DOHH2 (cell line): ENCODE measurements at regions not wholly inside any gene's neighbourhood (a gene's known extent, or its start where the extent isn't known, plus 50 kb on each side); places are given as distances from the start of the nearest gene placed in this dataset.

Source experiments
- H3F3A ChIP-seq: fragments of 200-600 bp; sonication (generic), shearing (Covaris generic); 2 replicates; pipeline ENCODE4 v1.6.0; 2016; ENCODE audit warnings: antibody characterized with exemption, mild to moderate bottlenecking; ENCODE audit not compliant: control insufficient read depth, insufficient read depth
- H3K27ac ChIP-seq: fragments of 200-600 bp; sonication (generic); 2 replicates; pipeline ENCODE4 v1.5.1; 2014; ENCODE audit warnings: low read depth, mild to moderate bottlenecking, low read length, moderate library complexity
- H3K27me3 ChIP-seq: fragments of 200-600 bp; sonication (generic); 2 replicates; pipeline ENCODE4 v1.6.1; 2014; ENCODE audit warnings: mild to moderate bottlenecking, low read length, mixed read lengths; ENCODE audit not compliant: control insufficient read depth
- H3K36me3 ChIP-seq: fragments of 200-600 bp; sonication (generic); 2 replicates; pipeline ENCODE4 v1.6.1; 2014; ENCODE audit warnings: mild to moderate bottlenecking, low read length, moderate library complexity, mixed read lengths; ENCODE audit not compliant: control insufficient read depth
- H3K4me1 ChIP-seq: fragments of 200-600 bp; sonication (generic); 2 replicates; pipeline ENCODE4 v1.6.1; 2014; ENCODE audit warnings: mild to moderate bottlenecking, low read length, mixed read lengths; ENCODE audit not compliant: control insufficient read depth
- H3K4me2 ChIP-seq: fragments of 200-600 bp; sonication (generic); 2 replicates; pipeline ENCODE4 v1.6.0; 2014; ENCODE audit warnings: mild to moderate bottlenecking, low read length, moderate library complexity
- H3K4me3 ChIP-seq: fragments of 200-600 bp; sonication (generic); 2 replicates; pipeline ENCODE4 v1.5.1; 2014; ENCODE audit warnings: mild to moderate bottlenecking, low read length, mixed read lengths
- H3K79me2 ChIP-seq: fragments of 200-600 bp; sonication (generic); 2 replicates; pipeline ENCODE4 v1.6.1; 2014; ENCODE audit warnings: mild to moderate bottlenecking, low read length, mixed read lengths; ENCODE audit not compliant: control insufficient read depth
- H3K9me2 ChIP-seq: fragments of 200-600 bp; sonication (generic); replicated peaks from 2 replicates; pipeline ENCODE4 v1.6.1; 2014; ENCODE audit warnings: mild to moderate bottlenecking, low read length, mixed read lengths; ENCODE audit not compliant: control insufficient read depth
- H3K9me3 ChIP-seq: fragments of 200-600 bp; sonication (generic); 2 replicates; pipeline ENCODE4 v1.6.1; 2014; ENCODE audit warnings: antibody characterized with exemption, low read length, mixed read lengths; ENCODE audit not compliant: control insufficient read depth, insufficient read depth
- H4K20me1 ChIP-seq: fragments of 200-600 bp; sonication (generic); 2 replicates; pipeline ENCODE4 v1.6.0; 2014; ENCODE audit warnings: low read depth, mild to moderate bottlenecking, antibody characterized with exemption, low read length, moderate library complexity; ENCODE audit not compliant: control insufficient read depth, insufficient read depth
- EZH2phosphoT487 ChIP-seq: fragments of 200-600 bp; sonication (generic); IDR thresholded peaks from 2 replicates; pipeline ENCODE4 v1.6.1; 2017; ENCODE audit warnings: borderline replicate concordance, mild to moderate bottlenecking, antibody characterized with exemption, low read length, moderate library complexity, mixed read lengths
- TF ChIP-seq, protein P1 (sequence below): fragments of 200-600 bp; sonication (generic); IDR thresholded peaks from one replicate; pipeline ENCODE4 v1.5.1; 2014; ENCODE audit warnings: antibody characterized with exemption, mild to moderate bottlenecking, low read depth, low read length; ENCODE audit not compliant: poor library complexity, severe bottlenecking

DNA sequence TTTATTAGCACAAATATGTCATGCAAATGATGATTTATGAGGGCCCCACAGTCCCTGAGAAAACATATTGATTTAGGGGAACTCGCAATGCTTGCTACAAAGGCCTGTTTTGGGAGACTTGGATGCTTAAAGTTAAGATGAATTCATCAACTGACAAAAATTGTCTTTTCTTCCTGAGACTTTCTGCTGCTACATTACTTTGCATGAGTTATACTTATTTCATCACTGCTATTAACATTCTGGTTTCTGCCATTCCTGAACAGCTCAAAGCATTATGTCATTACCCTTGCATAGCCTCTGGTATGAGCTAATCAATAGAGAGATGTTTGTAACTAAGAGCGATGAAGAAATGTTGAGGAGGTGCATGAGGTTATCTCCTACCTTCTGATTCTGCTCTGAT, 74.4 kb downstream of the SOX11 start:
- Histone ChIP-seq H3K79me2 (no peaks in the 10 kb centered on the region), H3F3A (no peaks in the 10 kb centered on the region), H3K27me3 (no peaks in the 10 kb centered on the region), H4K20me1 (no peaks in the 10 kb centered on the region), H3K4me1 (no peaks in the 10 kb centered on the region), H3K4me3 (no peak overlapping the region), H3K9me2 (no peaks in the 10 kb centered on the region), H3K36me3 (no peaks in the 10 kb centered on the region), H3K9me3 (no peaks in the 10 kb centered on the region), H3K27ac (no peak overlapping the region), H3K4me2 (no peak overlapping the region)
- TF ChIP-seq, protein P1, sequence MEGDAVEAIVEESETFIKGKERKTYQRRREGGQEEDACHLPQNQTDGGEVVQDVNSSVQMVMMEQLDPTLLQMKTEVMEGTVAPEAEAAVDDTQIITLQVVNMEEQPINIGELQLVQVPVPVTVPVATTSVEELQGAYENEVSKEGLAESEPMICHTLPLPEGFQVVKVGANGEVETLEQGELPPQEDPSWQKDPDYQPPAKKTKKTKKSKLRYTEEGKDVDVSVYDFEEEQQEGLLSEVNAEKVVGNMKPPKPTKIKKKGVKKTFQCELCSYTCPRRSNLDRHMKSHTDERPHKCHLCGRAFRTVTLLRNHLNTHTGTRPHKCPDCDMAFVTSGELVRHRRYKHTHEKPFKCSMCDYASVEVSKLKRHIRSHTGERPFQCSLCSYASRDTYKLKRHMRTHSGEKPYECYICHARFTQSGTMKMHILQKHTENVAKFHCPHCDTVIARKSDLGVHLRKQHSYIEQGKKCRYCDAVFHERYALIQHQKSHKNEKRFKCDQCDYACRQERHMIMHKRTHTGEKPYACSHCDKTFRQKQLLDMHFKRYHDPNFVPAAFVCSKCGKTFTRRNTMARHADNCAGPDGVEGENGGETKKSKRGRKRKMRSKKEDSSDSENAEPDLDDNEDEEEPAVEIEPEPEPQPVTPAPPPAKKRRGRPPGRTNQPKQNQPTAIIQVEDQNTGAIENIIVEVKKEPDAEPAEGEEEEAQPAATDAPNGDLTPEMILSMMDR = no peak
- TF ChIP-seq EZH2phosphoT487 = no peak

GRCh38 chr2:5777131-5777535, 84.9 kb downstream of the SOX11 start:
- no peak for TF ChIP-seq EZH2phosphoT487
- TF ChIP-seq, protein P1 = no peak

DNA sequence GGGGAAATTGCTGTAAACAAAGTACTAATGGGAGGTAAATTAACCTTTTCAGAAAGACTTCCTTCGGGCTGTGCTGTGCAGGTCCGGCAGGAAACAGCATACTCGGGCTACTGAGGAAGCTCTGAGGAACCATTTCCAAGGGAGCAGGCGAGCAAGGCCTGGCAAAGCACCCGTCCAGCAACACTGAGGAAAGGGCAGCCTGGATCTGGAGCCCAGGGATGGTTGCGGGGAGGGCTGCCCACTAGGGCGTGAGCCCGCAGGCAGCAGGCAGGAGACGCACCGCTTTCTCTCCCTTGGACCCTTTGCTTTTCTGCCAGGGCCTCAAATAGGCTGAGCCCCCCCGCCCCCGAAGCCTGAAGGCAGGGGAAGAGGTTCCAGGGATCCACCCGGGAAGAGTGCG, 89.5 kb downstream of the SOX11 start:
- Histone ChIP-seq H3K27ac (no peak overlapping the region), H3K4me3 (no peak overlapping the region), H3K4me2 (no peak overlapping the region), H3K9me3 (no peaks in the 10 kb centered on the region), H3K36me3 (no peaks in the 10 kb centered on the region), H3F3A (no peaks in the 10 kb centered on the region), H3K4me1 (no peaks in the 10 kb centered on the region), H3K79me2 (no peaks in the 10 kb centered on the region), H3K9me2 (no peaks in the 10 kb centered on the region), H4K20me1 (no peaks in the 10 kb centered on the region), H3K27me3 (no peaks in the 10 kb centered on the region)
- no peak for TF ChIP-seq EZH2phosphoT487
- TF ChIP-seq, protein P1 = no peak

More at GRCh38 chr2:5777131-5777535, 84.9 kb downstream of the SOX11 start:
- no peaks in the 10 kb centered on the region for H3K79me2 ChIP-seq
- H3F3A ChIP-seq = no peaks in the 10 kb centered on the region
- no peaks in the 10 kb centered on the region for H3K4me1 ChIP-seq
- no peaks in the 10 kb centered on the region for H4K20me1 ChIP-seq
- H3K9me2 ChIP-seq = no peaks in the 10 kb centered on the region
- H3K4me3 ChIP-seq = no peak overlapping the region
- no peaks in the 10 kb centered on the region for H3K27me3 ChIP-seq
- H3K36me3 ChIP-seq = no peaks in the 10 kb centered on the region
- H3K9me3 ChIP-seq = no peaks in the 10 kb centered on the region
- no peak overlapping the region for H3K27ac ChIP-seq
- no peak overlapping the region for H3K4me2 ChIP-seq

DNA sequence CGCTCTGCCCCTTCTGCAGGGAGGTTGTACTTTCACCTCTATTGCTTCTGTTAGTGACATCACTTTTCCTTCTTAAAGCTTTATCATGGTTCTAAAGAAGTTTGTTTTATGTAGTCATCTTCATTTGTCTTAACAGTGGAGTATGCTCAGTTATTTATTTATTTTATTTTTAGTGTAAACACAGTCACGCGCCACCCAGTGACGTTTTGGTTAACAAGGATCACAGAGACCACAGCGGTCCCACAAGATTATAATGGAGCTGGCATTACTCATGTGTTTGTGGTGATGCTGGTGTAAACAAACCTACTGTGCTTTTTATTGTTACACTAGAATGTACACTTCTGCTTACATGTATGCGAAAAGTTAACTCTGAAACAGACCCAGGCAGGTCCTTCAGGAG, 89.9 kb downstream of the SOX11 start:
- Histone ChIP-seq H3K27me3 (no peaks in the 10 kb centered on the region), H3F3A (no peaks in the 10 kb centered on the region), H3K9me3 (no peaks in the 10 kb centered on the region), H3K79me2 (no peaks in the 10 kb centered on the region), H3K4me3 (no peak overlapping the region), H3K4me1 (no peaks in the 10 kb centered on the region), H4K20me1 (no peaks in the 10 kb centered on the region), H3K4me2 (no peak overlapping the region), H3K27ac (no peak overlapping the region), H3K36me3 (no peaks in the 10 kb centered on the region), H3K9me2 (no peaks in the 10 kb centered on the region)
- no peak for TF ChIP-seq EZH2phosphoT487
- TF ChIP-seq, protein P1 = no peak
